ENCODE measurements at regions not wholly inside any gene's neighbourhood (a gene's known extent, or its start where the extent isn't known, plus 50 kb on each side); places are given as distances from the start of the nearest gene placed in this dataset.
"Not testable (repeated sequence)": the region's sequence is repeated elsewhere in the genome, so short reads cannot be mapped to it uniquely, and the experiment has no call there.

DNA sequence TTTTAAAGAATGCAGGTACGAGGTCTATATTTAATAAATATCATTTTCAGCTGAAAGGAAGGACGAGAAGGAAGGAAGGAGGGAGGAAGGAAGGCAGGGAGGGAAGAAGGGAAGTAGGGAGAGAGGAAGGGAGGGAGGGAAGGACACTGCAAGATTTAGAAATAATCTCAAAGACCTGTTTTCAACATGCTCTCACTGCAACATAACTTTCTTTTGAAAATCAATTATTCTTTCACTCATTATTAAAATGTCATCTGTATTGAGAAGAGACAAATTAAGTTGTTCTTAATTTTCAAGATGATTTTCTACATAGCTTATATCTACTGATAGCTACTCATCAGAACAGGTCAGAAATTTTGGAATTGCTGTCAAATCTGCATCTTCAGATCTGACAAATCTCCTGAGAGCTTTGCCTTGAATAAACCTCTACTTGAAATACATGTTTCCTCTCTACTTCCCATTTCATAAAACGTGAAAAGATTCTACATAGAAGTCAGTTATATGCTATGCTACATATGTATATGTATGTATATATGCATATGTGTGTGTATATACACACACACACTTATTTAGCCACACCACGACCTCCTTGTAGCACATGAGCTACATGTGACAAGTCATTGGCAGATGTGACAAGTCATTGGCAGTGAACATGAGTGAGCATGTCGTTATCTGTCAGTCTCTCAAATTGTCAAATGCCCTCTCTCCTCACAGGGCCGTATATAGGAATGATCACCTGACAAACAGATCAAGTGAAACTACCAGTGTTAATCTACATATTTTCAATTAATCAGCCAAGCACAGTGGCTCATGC, 241.6 kb downstream of the LY86 start:
- peaks cover 7% of the 10 kb centered on the region for H3K4me1 ChIP-seq (ENCODE audit: control insufficient read depth, insufficient read depth, low read length, poor library complexity, severe bottlenecking)
- WGBS, 2 experiments (ENCODE audit: insufficient coverage in 2 of 2): 82 to 87% methylated on average over 3 of the region's 6 CpGs
- H3K9me3 ChIP-seq (ENCODE audit: control insufficient read depth, low read length): no peaks in the 10 kb centered on the region
- no peaks in the 10 kb centered on the region for H3K36me3 ChIP-seq (ENCODE audit: control insufficient read depth, insufficient read depth, low read length)
- no peak overlapping the region for H3K4me3 ChIP-seq (ENCODE audit: extremely low read depth, insufficient read depth, low read length, poor library complexity, severe bottlenecking)
- no peak overlapping the region for H3K27ac ChIP-seq (ENCODE audit: low read depth, low read length, severe bottlenecking)

DNA sequence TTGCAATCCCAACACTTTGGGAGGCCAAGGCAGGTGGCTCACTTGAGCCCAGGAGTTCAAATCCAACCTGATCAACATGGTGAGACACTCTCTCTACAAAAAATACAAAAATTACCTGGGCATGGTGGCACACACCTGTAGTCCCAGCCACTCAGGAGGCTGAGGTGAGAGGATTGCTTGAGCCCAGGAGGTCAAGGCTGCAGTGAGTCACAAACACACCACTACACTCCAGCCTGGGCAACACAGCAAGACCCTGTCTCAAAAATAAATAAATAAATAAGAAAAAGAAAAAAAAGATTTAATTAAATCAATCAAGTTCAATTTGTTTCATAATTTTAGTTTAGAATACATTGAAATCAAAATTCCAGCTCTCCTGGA, 242.2 kb downstream of the LY86 start:
- H3K4me3 ChIP-seq (ENCODE audit: extremely low read depth, insufficient read depth, low read length, poor library complexity, severe bottlenecking); H3K9me3 ChIP-seq (ENCODE audit: control insufficient read depth, low read length); H3K36me3 ChIP-seq (ENCODE audit: control insufficient read depth, insufficient read depth, low read length): not testable (repeated sequence)

DNA sequence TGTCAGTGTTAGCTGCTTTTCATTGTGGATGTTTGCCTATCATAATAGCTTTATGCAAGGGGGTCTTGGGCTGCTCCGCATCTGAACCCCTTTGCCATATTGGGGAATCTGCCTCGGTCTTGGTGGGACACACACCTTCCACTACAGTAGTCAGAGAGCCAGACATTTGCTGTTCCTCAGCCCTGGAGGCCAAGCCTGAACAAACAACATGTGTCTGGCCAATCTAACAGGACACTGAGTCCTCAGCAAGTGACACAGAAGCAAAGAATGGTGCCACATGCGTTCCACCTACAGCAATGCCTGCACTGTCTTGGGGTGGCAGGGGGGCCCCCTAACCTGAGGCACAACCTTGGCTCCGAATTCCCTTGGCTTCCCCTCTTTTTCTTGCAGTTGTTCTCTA, 243.9 kb downstream of the LY86 start:
- no peaks in the 10 kb centered on the region for H3K4me1 ChIP-seq (ENCODE audit: control insufficient read depth, insufficient read depth, low read length, poor library complexity, severe bottlenecking)
- H3K9me3 ChIP-seq (ENCODE audit: control insufficient read depth, low read length): no peaks in the 10 kb centered on the region
- WGBS, 2 experiments (ENCODE audit: insufficient coverage in 2 of 2): 80 to 86% methylated on average over 3 to 4 of the region's 4 CpGs
- no peak overlapping the region for H3K4me3 ChIP-seq (ENCODE audit: extremely low read depth, insufficient read depth, low read length, poor library complexity, severe bottlenecking)
- no peaks in the 10 kb centered on the region for H3K36me3 ChIP-seq (ENCODE audit: control insufficient read depth, insufficient read depth, low read length)
- no peak overlapping the region for H3K27ac ChIP-seq (ENCODE audit: low read depth, low read length, severe bottlenecking)

More for the DNA sequence above, 242.2 kb downstream of the LY86 start:
- H3K4me1 ChIP-seq (ENCODE audit: control insufficient read depth, insufficient read depth, low read length, poor library complexity, severe bottlenecking); H3K27ac ChIP-seq (ENCODE audit: low read depth, low read length, severe bottlenecking): not testable (repeated sequence)

DNA sequence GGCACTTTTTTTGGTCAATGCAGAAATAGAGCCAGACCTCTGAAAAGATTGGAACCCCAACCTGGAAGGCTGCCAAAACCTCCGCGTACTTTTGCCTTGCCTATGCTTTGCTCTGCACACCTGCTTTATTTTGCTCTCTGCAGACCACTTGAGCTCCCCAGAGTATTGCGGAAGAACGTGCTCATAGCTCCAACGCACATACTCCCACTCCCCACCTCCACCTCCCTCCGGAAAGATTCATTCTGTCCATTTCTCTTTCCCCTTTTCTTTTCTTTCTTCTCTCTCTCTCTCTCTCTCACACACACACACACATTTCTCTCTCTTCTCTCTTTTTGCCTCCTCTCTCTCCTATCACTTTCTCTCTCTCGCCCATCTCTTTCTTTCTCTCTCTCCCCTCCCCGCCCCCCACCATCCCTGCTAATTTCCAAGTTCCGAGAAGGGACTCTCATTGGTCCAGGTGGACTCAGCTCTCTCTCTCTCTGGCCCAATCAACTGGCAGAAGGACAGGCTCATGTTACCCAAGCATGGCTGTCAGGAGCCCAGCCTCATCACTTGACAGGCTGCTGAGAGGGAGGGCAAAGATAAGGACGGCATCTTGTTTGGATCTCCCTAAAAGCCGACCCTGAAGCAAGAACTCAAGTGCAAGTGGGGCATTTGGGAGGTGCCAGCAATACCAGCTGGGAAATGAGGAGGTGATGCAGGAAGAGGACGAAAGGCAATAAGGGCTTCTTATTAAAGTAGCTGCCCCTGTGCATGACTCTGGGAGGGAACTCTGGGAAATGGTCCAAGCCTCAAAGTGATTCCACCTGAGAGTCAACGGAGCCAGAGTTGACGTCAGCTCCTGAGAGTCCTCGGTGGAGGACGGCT, 246.1 kb downstream of the LY86 start:
- Histone ChIP-seq H3K9me3 (ENCODE audit: control insufficient read depth, low read length) (no peaks in the 10 kb centered on the region), H3K4me3 (ENCODE audit: extremely low read depth, insufficient read depth, low read length, poor library complexity, severe bottlenecking) (no peak overlapping the region), H3K36me3 (ENCODE audit: control insufficient read depth, insufficient read depth, low read length) (no peaks in the 10 kb centered on the region), H3K4me1 (ENCODE audit: control insufficient read depth, insufficient read depth, low read length, poor library complexity, severe bottlenecking) (no peaks in the 10 kb centered on the region), H3K27ac (ENCODE audit: low read depth, low read length, severe bottlenecking) (no peak overlapping the region)
- WGBS, 2 experiments (ENCODE audit: insufficient coverage in 2 of 2): 83 to 87% methylated on average over 12 of the region's 16 CpGs

DNA sequence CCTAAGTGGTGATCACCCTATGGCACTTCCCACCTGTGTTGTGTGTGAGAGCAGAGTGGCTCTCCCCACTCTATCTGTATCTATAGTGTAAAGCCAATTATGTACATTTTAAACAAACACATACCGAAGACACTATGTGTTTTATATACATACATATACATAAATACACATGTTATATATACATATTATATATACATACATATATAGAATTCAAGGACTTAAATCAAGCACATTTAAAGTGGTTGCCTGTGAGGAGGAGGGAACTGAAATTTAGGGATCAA, 246.6 kb downstream of the LY86 start:
- WGBS, 2 experiments (ENCODE audit: insufficient coverage in 2 of 2): no CpG with 5 or more reads among the region's 1 CpG
- no peaks in the 10 kb centered on the region for H3K4me1 ChIP-seq (ENCODE audit: control insufficient read depth, insufficient read depth, low read length, poor library complexity, severe bottlenecking)
- H3K27ac ChIP-seq (ENCODE audit: low read depth, low read length, severe bottlenecking): no peak overlapping the region
- H3K4me3 ChIP-seq (ENCODE audit: extremely low read depth, insufficient read depth, low read length, poor library complexity, severe bottlenecking): no peak overlapping the region
- no peaks in the 10 kb centered on the region for H3K9me3 ChIP-seq (ENCODE audit: control insufficient read depth, low read length)
- H3K36me3 ChIP-seq (ENCODE audit: control insufficient read depth, insufficient read depth, low read length): no peaks in the 10 kb centered on the region

DNA sequence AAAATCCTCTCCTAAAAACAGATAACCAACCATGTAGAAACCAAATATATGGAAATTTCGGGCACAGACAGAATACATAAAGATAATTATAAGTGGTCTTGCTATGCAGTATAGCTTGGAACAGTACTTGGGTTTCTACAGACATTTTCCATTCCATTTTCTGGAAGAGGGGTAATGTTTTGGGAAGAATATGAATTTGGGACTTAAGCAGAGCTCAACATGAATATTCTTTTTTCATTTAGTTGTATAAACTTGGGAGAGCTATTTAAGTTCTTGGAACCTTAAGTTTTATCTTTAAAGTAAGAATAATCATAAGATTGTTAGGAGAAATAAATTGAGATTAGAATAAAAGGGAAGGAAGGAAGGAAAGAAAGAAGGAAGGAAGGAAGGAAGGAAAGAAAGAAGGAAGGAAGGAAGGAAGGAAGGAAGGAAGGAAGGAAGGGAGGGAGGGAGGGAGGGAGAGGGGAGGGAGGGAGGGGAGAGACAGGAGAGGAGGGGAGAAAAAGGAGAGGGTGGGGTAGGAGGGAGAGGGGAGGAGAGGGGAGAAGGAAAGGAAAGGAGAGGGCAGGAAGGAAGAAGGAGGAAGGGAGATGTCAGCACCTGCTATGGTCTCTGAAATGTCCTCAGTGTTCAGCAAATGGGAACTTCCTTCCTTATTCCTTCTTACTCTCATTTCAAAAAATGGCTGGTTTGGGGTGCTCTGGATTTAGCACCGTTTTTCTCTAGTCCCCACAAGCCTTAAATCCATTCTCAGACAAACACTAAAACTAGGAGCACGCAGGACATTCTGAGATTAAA, 248.3 kb downstream of the LY86 start:
- no peak overlapping the region for H3K27ac ChIP-seq (ENCODE audit: low read depth, low read length, severe bottlenecking)
- no peaks in the 10 kb centered on the region for H3K36me3 ChIP-seq (ENCODE audit: control insufficient read depth, insufficient read depth, low read length)
- H3K9me3 ChIP-seq (ENCODE audit: control insufficient read depth, low read length): no peaks in the 10 kb centered on the region
- WGBS, 2 experiments (ENCODE audit: insufficient coverage in 2 of 2): 88 to 95% methylated on average over 2 of the region's 3 CpGs
- H3K4me3 ChIP-seq (ENCODE audit: extremely low read depth, insufficient read depth, low read length, poor library complexity, severe bottlenecking): no peak overlapping the region
- H3K4me1 ChIP-seq (ENCODE audit: control insufficient read depth, insufficient read depth, low read length, poor library complexity, severe bottlenecking): peaks cover 3% of the 10 kb centered on the region

DNA sequence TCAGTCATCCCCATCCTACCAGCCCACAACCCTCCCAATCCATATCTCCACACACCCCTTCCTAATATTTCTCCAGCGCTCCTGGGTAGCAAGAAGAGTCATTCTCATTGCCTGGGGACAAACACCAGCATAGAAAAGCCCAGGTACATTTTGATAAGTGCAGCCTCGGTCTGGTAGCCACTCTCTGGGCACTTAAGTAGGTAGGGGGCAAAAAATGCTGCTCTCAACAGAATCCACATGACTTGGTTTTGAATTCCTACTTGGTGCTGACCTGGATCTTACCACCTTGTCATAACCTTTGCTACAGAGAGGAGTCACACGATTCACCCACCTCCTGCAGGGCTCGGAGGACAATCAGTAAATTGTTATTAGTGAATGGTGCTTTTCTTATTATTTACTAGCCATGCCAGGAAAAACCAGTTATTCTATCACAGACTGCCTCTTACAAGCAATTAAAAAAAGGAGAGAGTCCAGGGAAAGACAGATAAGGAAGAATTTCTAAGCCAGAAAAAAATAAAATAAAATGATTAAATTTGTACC, 249.1 kb downstream of the LY86 start:
- 92 to 94% methylated on average over 2 of the region's 4 CpGs for WGBS, 2 experiments (ENCODE audit: insufficient coverage in 2 of 2)
- no peak overlapping the region for H3K4me3 ChIP-seq (ENCODE audit: extremely low read depth, insufficient read depth, low read length, poor library complexity, severe bottlenecking)
- H3K36me3 ChIP-seq (ENCODE audit: control insufficient read depth, insufficient read depth, low read length): no peaks in the 10 kb centered on the region
- no peak overlapping the region for H3K27ac ChIP-seq (ENCODE audit: low read depth, low read length, severe bottlenecking)
- H3K9me3 ChIP-seq (ENCODE audit: control insufficient read depth, low read length): no peaks in the 10 kb centered on the region
- H3K4me1 ChIP-seq (ENCODE audit: control insufficient read depth, insufficient read depth, low read length, poor library complexity, severe bottlenecking): peaks cover 11% of the 10 kb centered on the region

DNA sequence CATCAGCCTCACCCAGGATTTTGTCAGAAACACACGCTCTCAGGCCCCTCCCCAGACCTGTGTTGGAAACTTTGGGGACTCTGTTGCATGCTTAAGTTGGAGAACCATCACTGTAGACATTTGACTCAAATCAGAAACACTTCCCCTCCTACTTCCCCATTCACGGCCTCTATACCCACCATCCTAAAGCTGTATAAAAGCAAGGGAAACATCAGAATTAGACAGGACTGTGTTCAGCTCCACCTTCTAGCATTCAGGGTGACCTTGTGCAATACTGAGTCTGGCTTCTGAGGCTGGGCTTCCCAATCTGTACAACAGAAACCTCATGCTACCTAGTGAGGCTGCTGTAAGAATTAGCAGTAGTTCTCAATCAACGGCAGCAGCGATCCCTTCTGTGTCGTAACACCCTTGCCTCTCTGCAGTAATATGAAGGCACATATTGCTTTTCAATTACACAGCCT, 252.3 kb downstream of the LY86 start:
- 92 to 97% methylated on average over 2 to 4 of the region's 5 CpGs for WGBS, 2 experiments (ENCODE audit: insufficient coverage in 2 of 2)
- H3K27ac ChIP-seq (ENCODE audit: low read depth, low read length, severe bottlenecking): no peak overlapping the region
- no peaks in the 10 kb centered on the region for H3K36me3 ChIP-seq (ENCODE audit: control insufficient read depth, insufficient read depth, low read length)
- H3K4me3 ChIP-seq (ENCODE audit: extremely low read depth, insufficient read depth, low read length, poor library complexity, severe bottlenecking): no peak overlapping the region
- H3K9me3 ChIP-seq (ENCODE audit: control insufficient read depth, low read length): no peaks in the 10 kb centered on the region
- peaks cover 22% of the 10 kb centered on the region for H3K4me1 ChIP-seq (ENCODE audit: control insufficient read depth, insufficient read depth, low read length, poor library complexity, severe bottlenecking)

DNA sequence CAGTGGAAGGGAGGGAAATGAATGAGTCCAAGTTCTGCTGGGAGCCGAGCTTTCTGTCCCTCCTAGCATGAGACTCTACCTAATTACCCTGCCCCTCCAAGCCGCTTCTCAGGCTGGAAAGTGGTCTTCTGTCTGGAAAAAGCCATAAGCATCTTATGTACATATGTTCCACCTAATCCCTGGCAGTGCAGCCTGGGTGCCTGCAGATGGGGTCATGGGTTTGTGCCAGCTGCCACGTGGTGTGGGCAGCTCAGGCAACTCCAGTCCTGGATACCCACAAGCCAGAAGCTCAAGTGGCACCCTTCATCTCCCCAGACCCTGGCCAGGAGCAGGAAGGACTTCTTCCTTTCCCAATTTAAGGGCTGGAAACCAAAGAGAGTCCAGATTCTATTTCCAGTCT, 253.1 kb downstream of the LY86 start:
- Histone ChIP-seq H3K4me3 (ENCODE audit: extremely low read depth, insufficient read depth, low read length, poor library complexity, severe bottlenecking) (no peak overlapping the region), H3K9me3 (ENCODE audit: control insufficient read depth, low read length) (no peaks in the 10 kb centered on the region), H3K36me3 (ENCODE audit: control insufficient read depth, insufficient read depth, low read length) (no peaks in the 10 kb centered on the region), H3K27ac (ENCODE audit: low read depth, low read length, severe bottlenecking) (no peak overlapping the region), H3K4me1 (ENCODE audit: control insufficient read depth, insufficient read depth, low read length, poor library complexity, severe bottlenecking) (peaks cover 22% of the 10 kb centered on the region)
- WGBS, 2 experiments (ENCODE audit: insufficient coverage in 2 of 2): 67 to 86% methylated on average over 1 to 2 of the region's 3 CpGs

DNA sequence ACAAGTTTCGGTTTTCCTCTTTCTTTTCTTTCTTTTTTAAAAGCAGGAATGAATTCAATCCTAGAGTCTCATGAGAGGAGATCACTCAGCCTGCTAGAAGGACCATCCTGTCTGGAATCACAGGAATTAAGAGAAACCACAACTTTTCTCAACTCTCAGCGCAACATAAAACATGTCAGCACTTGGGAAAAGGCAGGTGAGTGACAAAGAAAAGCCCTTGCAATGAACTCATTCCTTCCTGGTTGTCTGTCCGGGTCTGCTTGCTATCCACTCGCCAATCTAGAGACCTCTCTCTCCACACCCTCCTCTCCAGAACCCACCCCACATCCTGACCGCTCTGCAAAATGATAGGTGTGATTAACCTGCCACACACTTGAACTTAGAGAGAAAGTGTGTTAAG, 253.8 kb downstream of the LY86 start:
- Histone ChIP-seq H3K27ac (ENCODE audit: low read depth, low read length, severe bottlenecking) (peak overlapping the region; percentile 79), H3K9me3 (ENCODE audit: control insufficient read depth, low read length) (no peaks in the 10 kb centered on the region), H3K36me3 (ENCODE audit: control insufficient read depth, insufficient read depth, low read length) (no peaks in the 10 kb centered on the region), H3K4me3 (ENCODE audit: extremely low read depth, insufficient read depth, low read length, poor library complexity, severe bottlenecking) (no peak overlapping the region), H3K4me1 (ENCODE audit: control insufficient read depth, insufficient read depth, low read length, poor library complexity, severe bottlenecking) (peaks cover 22% of the 10 kb centered on the region)
- 78 to 100% methylated on average over 2 of the region's 5 CpGs for WGBS, 2 experiments (ENCODE audit: insufficient coverage in 2 of 2)

Data from mesodermal cell (in vitro differentiated cells).